Astrocyte of the cerebellum (primary cell): ENCODE measurements at regions not wholly inside any gene's neighbourhood (a gene's known extent, or its start where the extent isn't known, plus 50 kb on each side); places are given as distances from the start of the nearest gene placed in this dataset.
"Not testable (repeated sequence)": the region's sequence is repeated elsewhere in the genome, so short reads cannot be mapped to it uniquely, and the experiment has no call there.

Experiments used
- DNase-seq: peaks from one replicate; pipeline ENCODE4 v3.0.0-alpha.2; 2011; ENCODE audit warnings: low read depth
- H3K4me3 ChIP-seq: 2 replicates; pipeline ENCODE4 v1.5.1; 2011; ENCODE audit warnings: mild to moderate bottlenecking, low read depth, low read length, moderate library complexity
- CTCF ChIP-seq: IDR thresholded peaks from 2 replicates; pipeline ENCODE4 v1.5.1; 2012; ENCODE audit warnings: low read length, low read depth, moderate library complexity, mild to moderate bottlenecking; ENCODE audit errors: missing control alignments
- in situ Hi-C: cut with HindIII; loops from 2 replicates; pipeline ENCODE4 v1.10.0; 2017; ENCODE audit warnings: low sequenced_read_pairs

DNA sequence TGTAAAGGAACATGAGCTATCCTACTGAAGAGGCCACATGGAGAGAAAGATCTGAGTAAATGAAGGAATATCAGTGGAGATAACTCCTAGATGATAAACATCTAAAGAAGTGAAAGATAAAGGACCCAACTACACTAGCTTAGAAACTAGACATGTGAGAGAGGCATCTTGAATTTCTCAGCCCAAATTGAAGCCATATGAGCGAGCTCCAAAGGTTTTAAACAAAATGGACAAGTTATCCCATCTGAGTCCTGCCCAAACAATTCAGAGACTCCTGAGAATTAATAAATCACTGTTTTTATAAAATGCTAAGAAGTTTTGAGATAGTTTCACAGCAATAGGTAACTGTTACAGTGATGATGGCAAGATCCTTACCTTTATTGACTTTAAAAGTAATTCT is 438.9 kb downstream of the NAV3 start:
- in situ Hi-C loops: no loop called here
- H3K4me3 ChIP-seq: no peak overlapping the region
- TF ChIP-seq CTCF: no peak
- no peak for DNase-seq

DNA sequence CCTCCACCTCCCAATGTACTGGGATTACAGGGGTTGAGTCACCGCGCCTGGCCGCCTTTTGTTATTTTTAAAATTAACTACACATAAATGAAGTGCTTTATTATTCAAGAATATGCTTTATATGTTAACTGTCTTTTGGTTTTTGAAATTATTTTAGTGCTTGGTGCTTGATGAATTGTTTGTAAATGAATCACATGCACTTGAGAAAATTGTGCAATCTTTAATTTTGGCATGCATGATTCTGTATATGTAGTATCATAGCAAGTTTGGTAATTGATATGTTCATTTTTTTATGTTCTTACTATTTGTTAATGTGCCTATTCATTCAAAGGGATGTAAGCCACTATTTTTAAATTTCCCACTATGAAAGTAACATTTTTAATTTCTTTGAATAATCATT is 440.9 kb downstream of the NAV3 start:
- no peak for TF ChIP-seq CTCF
- H3K4me3 ChIP-seq: no peak overlapping the region
- in situ Hi-C loops: no loop called here
- DNase-seq: no peak

GRCh38 chr12:78275886-78276285 is 445.2 kb downstream of the NAV3 start:
- in situ Hi-C loops: no loop called here
- no peak for DNase-seq
- TF ChIP-seq CTCF: no peak
- H3K4me3 ChIP-seq: no peak overlapping the region

- no peak overlapping the region for H3K4me3 ChIP-seq
- no peak for TF ChIP-seq CTCF
- DNase-seq: no peak
- in situ Hi-C loops: no loop called here
These were observed 448.1 kb downstream of the NAV3 start for GRCh38 chr12:78278706-78279190.

DNA sequence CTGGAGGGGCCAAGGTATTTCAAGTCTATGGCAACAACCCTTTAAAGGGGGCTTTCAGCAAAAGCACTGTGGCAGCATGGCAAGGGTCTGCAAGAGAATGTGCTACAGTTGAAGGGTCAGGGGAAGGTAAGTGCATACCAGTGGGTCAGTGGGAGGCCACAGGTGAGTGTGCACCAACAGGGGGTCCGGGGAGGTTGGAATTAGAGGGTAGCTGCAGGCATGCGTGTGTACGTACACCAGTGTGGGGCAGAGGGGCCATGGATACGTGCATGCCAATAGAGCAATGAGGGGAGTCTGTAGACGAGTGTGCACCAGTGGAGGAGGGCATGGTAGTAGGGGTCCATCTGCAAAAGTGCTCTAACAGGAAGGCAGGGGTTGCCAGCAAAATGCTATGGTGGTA is 448.9 kb downstream of the NAV3 start:
- H3K4me3 ChIP-seq: no peak overlapping the region
- no peak for DNase-seq
- TF ChIP-seq CTCF: no peak
- in situ Hi-C loops: no loop called here

DNA sequence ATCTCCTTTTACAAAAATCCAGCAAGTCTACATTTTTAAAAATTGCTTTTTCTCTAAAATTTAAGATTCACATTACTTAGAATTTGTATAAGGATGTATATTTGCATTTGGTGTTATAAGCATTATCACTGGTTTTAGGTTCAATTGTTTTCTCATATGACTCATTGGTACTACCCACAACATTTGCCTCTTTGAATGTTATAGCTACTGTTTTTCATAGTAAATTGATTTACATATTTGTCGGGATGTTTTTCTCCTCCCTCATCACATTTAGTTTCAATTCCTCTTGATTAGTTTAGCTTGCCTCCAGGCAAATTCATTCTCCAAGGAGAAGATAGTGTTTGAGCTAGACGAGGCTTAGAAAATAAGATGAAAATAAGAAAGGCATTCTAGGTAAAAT is 450.4 kb downstream of the NAV3 start:
- DNase-seq, in situ Hi-C loops, H3K4me3 ChIP-seq: not testable (repeated sequence)

DNA sequence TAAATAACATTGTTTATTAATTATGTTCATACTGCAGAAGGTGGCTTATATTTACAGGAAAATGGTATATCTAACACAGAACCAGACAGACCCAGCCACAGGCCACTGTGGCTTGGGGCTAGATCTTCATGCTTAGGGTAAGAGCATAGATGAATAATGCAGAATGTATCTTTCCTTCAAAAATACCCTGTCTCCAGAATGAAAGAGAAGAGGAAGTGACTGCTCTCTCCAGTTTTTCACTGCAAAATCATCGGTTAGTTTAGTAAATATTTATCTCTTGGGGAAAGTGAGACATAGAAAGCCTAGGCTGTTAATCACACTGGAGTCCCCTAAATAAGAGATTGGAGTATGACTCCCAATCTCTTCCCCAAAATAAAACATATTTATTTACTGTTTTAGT is 453.7 kb downstream of the NAV3 start:
- no peak for TF ChIP-seq CTCF
- no peak overlapping the region for H3K4me3 ChIP-seq
- in situ Hi-C loops: no loop called here
- no peak for DNase-seq
